CD14-positive monocyte (primary cell): ENCODE measurements at regions not wholly inside any gene's neighbourhood (a gene's known extent, or its start where the extent isn't known, plus 50 kb on each side); places are given as distances from the start of the nearest gene placed in this dataset.

ENCODE experiments used
- DNase-seq, 3 donors: peaks; one replicate each; pipeline ENCODE4 v3.0.0-alpha.2; 2011 to 2022
- H2AFZ ChIP-seq: 2 replicates; pipeline ENCODE4 v1.6.0; 2012; ENCODE audit warnings: mild to moderate bottlenecking, low read depth, low read length, inconsistent platforms; ENCODE audit not compliant: insufficient read depth, poor library complexity, severe bottlenecking
- H3K27ac ChIP-seq, 2 donors: 1 replicate in 1 of 2; 2 replicates in 1 of 2; pipeline ENCODE4 v1.5.1; 2012 to 2013; ENCODE audit warnings: low read length in 2 of 2, control low read depth in 1 of 2, inconsistent platforms in 1 of 2, low read depth in 1 of 2, mild to moderate bottlenecking in 1 of 2
- H3K27me3 ChIP-seq, 2 donors: one replicate each; pipeline versions ENCODE4 v1.6.0 to v1.6.1; 2011 to 2013; ENCODE audit warnings: low read length in 2 of 2; ENCODE audit not compliant: control insufficient read depth in 2 of 2, insufficient read depth in 2 of 2
- H3K36me3 ChIP-seq, 2 donors: replicated peaks in 1 of 2; 1 replicate in 1 of 2; 2 replicates in 1 of 2; pipeline versions ENCODE4 v1.5.1 to v1.6.1; 2012 to 2013; ENCODE audit warnings: low read length in 2 of 2, control low read depth in 1 of 2, inconsistent platforms in 1 of 2, mild to moderate bottlenecking in 1 of 2; ENCODE audit not compliant: insufficient read depth in 2 of 2, control insufficient read depth in 1 of 2
- H3K4me1 ChIP-seq, 2 donors: 1 replicate in 1 of 2; 2 replicates in 1 of 2; pipeline versions ENCODE4 v1.5.1 to v1.6.1; 2012 to 2013; ENCODE audit warnings: low read length in 2 of 2, control low read depth in 1 of 2, inconsistent platforms in 1 of 2, mild to moderate bottlenecking in 1 of 2, moderate library complexity in 1 of 2; ENCODE audit not compliant: insufficient read depth in 2 of 2, control insufficient read depth in 1 of 2
- H3K4me2 ChIP-seq: replicated peaks from 2 replicates; pipeline ENCODE3; 2012; ENCODE audit warnings: low read length, moderate library complexity, mild to moderate bottlenecking; ENCODE audit not compliant: poor library complexity, severe bottlenecking; ENCODE audit errors: extremely low read depth
- H3K4me3 ChIP-seq, 3 experiments: fragments of 200-600 bp in 1 of 3; sonication (generic) in 1 of 3; replicated peaks in 1 of 3; 1 replicate in 2 of 3; 2 replicates in 1 of 3; pipeline ENCODE4 v1.5.1; 2011 to 2013; ENCODE audit warnings: low read length in 3 of 3, mild to moderate bottlenecking in 3 of 3, control low read depth in 2 of 3, low read depth in 2 of 3, inconsistent platforms in 1 of 3, moderate library complexity in 1 of 3
- H3K79me2 ChIP-seq: 2 replicates; pipeline ENCODE4 v1.6.0; 2012; ENCODE audit warnings: mild to moderate bottlenecking, control low read depth, inconsistent platforms, low read length, moderate library complexity; ENCODE audit not compliant: insufficient read depth
- H3K9ac ChIP-seq: 2 replicates; pipeline ENCODE4 v1.6.0; 2017; ENCODE audit warnings: low read length, mild to moderate bottlenecking; ENCODE audit not compliant: insufficient read depth, poor library complexity, severe bottlenecking
- H3K9me3 ChIP-seq, 2 donors: replicated peaks in 1 of 2; 1 replicate in 1 of 2; 2 replicates in 1 of 2; pipeline versions ENCODE4 v1.5.1 to v1.6.1; 2012 to 2013; ENCODE audit warnings: low read length in 2 of 2, control low read depth in 1 of 2; ENCODE audit not compliant: control insufficient read depth in 1 of 2, insufficient read depth in 1 of 2
- H4K20me1 ChIP-seq: 2 replicates; pipeline ENCODE4 v1.6.0; 2012; ENCODE audit warnings: mild to moderate bottlenecking, low read length, control low read depth, moderate library complexity; ENCODE audit not compliant: insufficient read depth
- H3K27ac Mint-ChIP-seq, 7 donors: one replicate each; pipeline ENCODE4 v1.8.0; 2020; ENCODE audit warnings: mild to moderate bottlenecking in 7 of 7, mixed read lengths in 7 of 7, moderate library complexity in 6 of 7, inconsistent platforms in 2 of 7
- H3K27me3 Mint-ChIP-seq, 3 donors: one replicate each; pipeline ENCODE4 v1.8.0; 2021 to 2022; ENCODE audit warnings: low read depth in 3 of 3, mild to moderate bottlenecking in 3 of 3, mixed read lengths in 3 of 3, moderate library complexity in 3 of 3, inconsistent platforms in 1 of 3
- H3K36me3 Mint-ChIP-seq, 2 donors: one replicate each; pipeline ENCODE4 v1.8.0; 2020; ENCODE audit warnings: mixed read lengths in 2 of 2, inconsistent platforms in 1 of 2, mild to moderate bottlenecking in 1 of 2
- H3K4me1 Mint-ChIP-seq: one replicate; pipeline ENCODE4 v1.8.0; 2020; ENCODE audit warnings: mild to moderate bottlenecking, mixed read lengths
- H3K4me3 Mint-ChIP-seq, 2 donors: one replicate each; pipeline ENCODE4 v1.8.0; 2020; ENCODE audit warnings: mild to moderate bottlenecking in 2 of 2, mixed read lengths in 2 of 2, moderate library complexity in 1 of 2
- H3K9me3 Mint-ChIP-seq, 7 donors: one replicate each; pipeline ENCODE4 v1.8.0; 2020 to 2022; ENCODE audit warnings: mixed read lengths in 7 of 7, mild to moderate bottlenecking in 6 of 7, moderate library complexity in 6 of 7, inconsistent platforms in 2 of 7
- CTCF ChIP-seq: fragments of 200-600 bp; IDR thresholded peaks from one replicate; pipeline ENCODE4 v1.8.0; 2022; ENCODE audit warnings: antibody characterized with exemption, mild to moderate bottlenecking
- WGBS: methylation state at CpG from one replicate; pipeline ENCODE4 v1.1.5; 2013; ENCODE audit warnings: missing lambda C conversion rate; ENCODE audit not compliant: insufficient coverage; 5-methylcytosine and 5-hydroxymethylcytosine counted together
- intact Hi-C, 2 donors: fragments of 100-400 bp; cut with micrococcal nuclease; formaldehyde crosslinking; loops; one replicate each; pipeline versions ENCODE4 v1.15.0 to v1.15.1; 2023

GRCh38 chr22:48520884-48521588, 1306.6 kb downstream of the BRD1 start:
- no peak for TF ChIP-seq CTCF
- H3K79me2 ChIP-seq, result no peaks in the 10 kb centered on the region
- H3K4me1 ChIP-seq, result no peaks in the 10 kb centered on the region
- Mint-ChIP-seq H3K36me3 (no peaks in the 10 kb centered on the region), H3K9me3 (peaks cover 0 to 2% (median 0%) of the 10 kb centered on the region in 7 donors), H3K27me3 (peaks cover 1 to 4% (median 2%) of the 10 kb centered on the region in 3 donors), H3K4me1 (no peaks in the 10 kb centered on the region), H3K4me3 (no peak overlapping the region), H3K27ac (no peak overlapping the region)
- no peaks in the 10 kb centered on the region for H3K9me3 ChIP-seq
- intact Hi-C loops, result no loop called here
- WGBS, result 91% methylated on average over 7 of the region's 13 CpGs
- H3K36me3 ChIP-seq, result no peaks in the 10 kb centered on the region
- no peaks in the 10 kb centered on the region for H3K27me3 ChIP-seq
- H3K9ac ChIP-seq, result no peak overlapping the region
- no peak overlapping the region for H3K4me3 ChIP-seq
- no peak overlapping the region for H3K4me2 ChIP-seq
- H3K27ac ChIP-seq, result no peak overlapping the region
- DNase-seq, result no peak
- no peak overlapping the region for H2AFZ ChIP-seq
- H4K20me1 ChIP-seq, result no peaks in the 10 kb centered on the region

GRCh38 chr22:48520207-48520606, 1307.5 kb downstream of the BRD1 start:
- H2AFZ ChIP-seq, result no peak overlapping the region
- TF ChIP-seq CTCF, result no peak
- DNase-seq, result no peak
- Mint-ChIP-seq H3K36me3 (no peaks in the 10 kb centered on the region), H3K27ac (no peak overlapping the region), H3K4me1 (no peaks in the 10 kb centered on the region), H3K27me3 (peaks cover 1 to 5% (median 4%) of the 10 kb centered on the region in 3 donors), H3K4me3 (no peak overlapping the region), H3K9me3 (peaks cover 0 to 2% (median 0%) of the 10 kb centered on the region in 7 donors)
- H4K20me1 ChIP-seq, result no peaks in the 10 kb centered on the region
- H3K36me3 ChIP-seq, result no peaks in the 10 kb centered on the region
- no peak overlapping the region for H3K4me3 ChIP-seq
- H3K27me3 ChIP-seq, result no peaks in the 10 kb centered on the region
- intact Hi-C loops, result no loop called here
- no peak overlapping the region for H3K4me2 ChIP-seq
- H3K79me2 ChIP-seq, result no peaks in the 10 kb centered on the region
- no peaks in the 10 kb centered on the region for H3K4me1 ChIP-seq
- H3K27ac ChIP-seq, result no peak overlapping the region
- no peak overlapping the region for H3K9ac ChIP-seq
- WGBS, result 84% methylated on average over 7 of the region's 10 CpGs
- no peaks in the 10 kb centered on the region for H3K9me3 ChIP-seq
